HL-60 (cell line): ENCODE measurements at regions not wholly inside any gene's neighbourhood (a gene's known extent, or its start where the extent isn't known, plus 50 kb on each side); places are given as distances from the start of the nearest gene placed in this dataset.

ENCODE experiments used
- DNase-seq, 2 experiments: peaks; one replicate each; pipeline ENCODE4 v3.0.0-alpha.2; 2010 to 2020; ENCODE audit warnings: low read depth in 1 of 2, low spot score in 1 of 2
- H3K27ac ChIP-seq: fragments of 250-450 bp; sonication (Bioruptor Pico); replicated peaks from 2 replicates; pipeline ENCODE4 v1.5.1; 2020; ENCODE audit warnings: mild to moderate bottlenecking, moderate library complexity
- H3K27me3 ChIP-seq: fragments of 250-450 bp; sonication (Bioruptor Pico); 2 replicates; pipeline ENCODE4 v1.5.1; 2021; ENCODE audit warnings: mild to moderate bottlenecking, moderate library complexity; ENCODE audit not compliant: insufficient read depth, poor library complexity, severe bottlenecking
- H3K4me3 ChIP-seq: replicated peaks from 2 replicates; pipeline ENCODE4 v1.5.1; 2011; ENCODE audit warnings: mild to moderate bottlenecking, control low read depth, low read length; ENCODE audit not compliant: insufficient read depth
- CTCF ChIP-seq: IDR thresholded peaks from one replicate; pipeline ENCODE4 v1.5.1; 2011; ENCODE audit warnings: low read length, control low read depth, inconsistent platforms; ENCODE audit not compliant: insufficient read depth
- GABPA ChIP-seq: IDR thresholded peaks from 2 replicates; pipeline ENCODE4 v1.6.1; 2012; ENCODE audit warnings: low read depth
- POLR2AphosphoS5 ChIP-seq: IDR thresholded peaks from 2 replicates; pipeline ENCODE4 v1.6.1; 2012; ENCODE audit warnings: low read depth
- SPI1 ChIP-seq: IDR thresholded peaks from 2 replicates; pipeline ENCODE4 v1.6.1; 2012; ENCODE audit warnings: low read depth, mild to moderate bottlenecking, borderline replicate concordance
- TF ChIP-seq, protein P1 (sequence below): IDR thresholded peaks from 2 replicates; pipeline ENCODE4 v1.6.1; 2012; ENCODE audit warnings: low read depth; ENCODE audit not compliant: insufficient replicate concordance

DNA sequence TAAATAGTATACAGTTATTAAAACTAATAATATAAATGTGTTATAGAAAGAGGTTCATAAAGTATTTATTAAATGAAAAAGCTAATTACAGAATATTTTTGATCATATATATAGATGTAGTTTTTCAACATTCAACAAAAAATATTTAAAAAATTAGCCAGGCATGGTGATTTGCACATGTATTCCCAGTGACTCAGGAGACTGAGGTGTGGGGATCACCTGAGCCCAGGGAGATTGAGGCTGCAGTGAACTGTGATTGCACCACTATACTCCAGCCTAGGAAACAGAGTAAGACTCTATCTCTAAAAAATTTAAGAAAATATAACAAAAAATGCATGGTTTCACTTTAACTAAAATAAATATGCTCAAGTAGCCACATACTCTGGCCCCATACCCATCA lies 118.0 kb upstream of the SEMA3C start:
- TF ChIP-seq SPI1, result no peak
- no peak for TF ChIP-seq CTCF
- TF ChIP-seq GABPA, result no peak
- no peak for TF ChIP-seq POLR2AphosphoS5
- TF ChIP-seq, protein P1, sequence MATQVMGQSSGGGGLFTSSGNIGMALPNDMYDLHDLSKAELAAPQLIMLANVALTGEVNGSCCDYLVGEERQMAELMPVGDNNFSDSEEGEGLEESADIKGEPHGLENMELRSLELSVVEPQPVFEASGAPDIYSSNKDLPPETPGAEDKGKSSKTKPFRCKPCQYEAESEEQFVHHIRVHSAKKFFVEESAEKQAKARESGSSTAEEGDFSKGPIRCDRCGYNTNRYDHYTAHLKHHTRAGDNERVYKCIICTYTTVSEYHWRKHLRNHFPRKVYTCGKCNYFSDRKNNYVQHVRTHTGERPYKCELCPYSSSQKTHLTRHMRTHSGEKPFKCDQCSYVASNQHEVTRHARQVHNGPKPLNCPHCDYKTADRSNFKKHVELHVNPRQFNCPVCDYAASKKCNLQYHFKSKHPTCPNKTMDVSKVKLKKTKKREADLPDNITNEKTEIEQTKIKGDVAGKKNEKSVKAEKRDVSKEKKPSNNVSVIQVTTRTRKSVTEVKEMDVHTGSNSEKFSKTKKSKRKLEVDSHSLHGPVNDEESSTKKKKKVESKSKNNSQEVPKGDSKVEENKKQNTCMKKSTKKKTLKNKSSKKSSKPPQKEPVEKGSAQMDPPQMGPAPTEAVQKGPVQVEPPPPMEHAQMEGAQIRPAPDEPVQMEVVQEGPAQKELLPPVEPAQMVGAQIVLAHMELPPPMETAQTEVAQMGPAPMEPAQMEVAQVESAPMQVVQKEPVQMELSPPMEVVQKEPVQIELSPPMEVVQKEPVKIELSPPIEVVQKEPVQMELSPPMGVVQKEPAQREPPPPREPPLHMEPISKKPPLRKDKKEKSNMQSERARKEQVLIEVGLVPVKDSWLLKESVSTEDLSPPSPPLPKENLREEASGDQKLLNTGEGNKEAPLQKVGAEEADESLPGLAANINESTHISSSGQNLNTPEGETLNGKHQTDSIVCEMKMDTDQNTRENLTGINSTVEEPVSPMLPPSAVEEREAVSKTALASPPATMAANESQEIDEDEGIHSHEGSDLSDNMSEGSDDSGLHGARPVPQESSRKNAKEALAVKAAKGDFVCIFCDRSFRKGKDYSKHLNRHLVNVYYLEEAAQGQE, result no peak
- DNase-seq, result no peak
- H3K27ac ChIP-seq, result no peak overlapping the region
- H3K4me3 ChIP-seq, result no peak overlapping the region
- H3K27me3 ChIP-seq, result no peaks in the 10 kb centered on the region

- no peak overlapping the region for H3K27ac ChIP-seq
- no peak overlapping the region for H3K4me3 ChIP-seq
- DNase-seq, result no peak
- H3K27me3 ChIP-seq, result peaks cover under 1% of the 10 kb centered on the region
- TF ChIP-seq GABPA (no peak), CTCF (no peak), SPI1 (no peak), POLR2AphosphoS5 (no peak)
- TF ChIP-seq, protein P1, result no peak
Measured at GRCh38 chr7:81036057-81036456, 117.2 kb upstream of the SEMA3C start.

DNA sequence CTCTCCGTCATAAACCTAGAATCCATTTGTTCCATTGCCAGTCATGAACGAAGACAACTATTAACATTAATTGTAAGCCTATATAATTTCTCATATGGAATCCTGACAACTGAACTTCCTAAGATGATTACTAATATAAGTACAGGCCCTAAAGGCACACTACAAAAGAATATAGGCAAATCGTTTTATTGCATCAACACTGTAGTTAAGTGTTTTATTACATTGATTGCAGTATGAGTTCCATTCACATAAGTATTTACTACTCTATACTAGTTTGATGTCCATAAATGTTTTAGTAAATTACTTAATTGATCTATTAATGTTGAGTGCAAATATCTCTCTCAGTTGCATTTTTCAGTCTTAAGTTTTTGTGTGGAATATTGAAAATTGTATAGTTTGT lies 113.1 kb upstream of the SEMA3C start:
- no peak for TF ChIP-seq CTCF
- TF ChIP-seq, protein P1, result no peak
- no peak for TF ChIP-seq POLR2AphosphoS5
- no peak for TF ChIP-seq GABPA
- no peak for TF ChIP-seq SPI1
- no peak overlapping the region for H3K4me3 ChIP-seq
- no peak for DNase-seq
- H3K27ac ChIP-seq, result no peak overlapping the region
- peaks cover 3% of the 10 kb centered on the region for H3K27me3 ChIP-seq
